GM10266 (cell line): ENCODE measurements at regions not wholly inside any gene's neighbourhood (a gene's known extent, or its start where the extent isn't known, plus 50 kb on each side); places are given as distances from the start of the nearest gene placed in this dataset.

Source experiments
- DNase-seq: peaks from one replicate; pipeline ENCODE4 v3.0.0; 2012; ENCODE audit errors: extremely low spot score
- TF ChIP-seq, protein P1 (sequence below): IDR thresholded peaks from 2 replicates; pipeline ENCODE4 v1.5.1; 2012; ENCODE audit warnings: mild to moderate bottlenecking, low read depth; ENCODE audit not compliant: control insufficient read depth, insufficient read depth; ENCODE audit errors: missing control alignments

DNA sequence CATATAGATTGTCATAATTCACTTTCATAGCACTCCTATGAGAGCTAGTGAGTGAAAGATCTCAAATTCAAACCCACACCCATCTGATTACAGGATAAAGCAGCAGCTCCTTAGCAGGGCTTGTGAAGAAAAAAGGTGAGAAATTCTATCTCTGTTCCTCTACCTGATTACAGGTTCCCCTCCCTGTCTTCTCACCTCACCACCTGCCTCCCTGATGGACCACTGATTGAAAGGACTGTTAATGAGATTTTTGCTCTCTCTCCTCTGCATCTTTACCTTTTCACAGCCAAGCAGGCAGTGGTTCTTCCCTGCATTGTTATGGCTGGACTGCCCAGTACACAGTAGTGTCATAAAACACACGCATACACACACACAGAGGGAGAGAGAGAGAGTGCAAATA, 228.5 kb downstream of the MTERF1 start:
- TF ChIP-seq, protein P1, sequence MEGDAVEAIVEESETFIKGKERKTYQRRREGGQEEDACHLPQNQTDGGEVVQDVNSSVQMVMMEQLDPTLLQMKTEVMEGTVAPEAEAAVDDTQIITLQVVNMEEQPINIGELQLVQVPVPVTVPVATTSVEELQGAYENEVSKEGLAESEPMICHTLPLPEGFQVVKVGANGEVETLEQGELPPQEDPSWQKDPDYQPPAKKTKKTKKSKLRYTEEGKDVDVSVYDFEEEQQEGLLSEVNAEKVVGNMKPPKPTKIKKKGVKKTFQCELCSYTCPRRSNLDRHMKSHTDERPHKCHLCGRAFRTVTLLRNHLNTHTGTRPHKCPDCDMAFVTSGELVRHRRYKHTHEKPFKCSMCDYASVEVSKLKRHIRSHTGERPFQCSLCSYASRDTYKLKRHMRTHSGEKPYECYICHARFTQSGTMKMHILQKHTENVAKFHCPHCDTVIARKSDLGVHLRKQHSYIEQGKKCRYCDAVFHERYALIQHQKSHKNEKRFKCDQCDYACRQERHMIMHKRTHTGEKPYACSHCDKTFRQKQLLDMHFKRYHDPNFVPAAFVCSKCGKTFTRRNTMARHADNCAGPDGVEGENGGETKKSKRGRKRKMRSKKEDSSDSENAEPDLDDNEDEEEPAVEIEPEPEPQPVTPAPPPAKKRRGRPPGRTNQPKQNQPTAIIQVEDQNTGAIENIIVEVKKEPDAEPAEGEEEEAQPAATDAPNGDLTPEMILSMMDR, result no peak
- no peak for DNase-seq

DNA sequence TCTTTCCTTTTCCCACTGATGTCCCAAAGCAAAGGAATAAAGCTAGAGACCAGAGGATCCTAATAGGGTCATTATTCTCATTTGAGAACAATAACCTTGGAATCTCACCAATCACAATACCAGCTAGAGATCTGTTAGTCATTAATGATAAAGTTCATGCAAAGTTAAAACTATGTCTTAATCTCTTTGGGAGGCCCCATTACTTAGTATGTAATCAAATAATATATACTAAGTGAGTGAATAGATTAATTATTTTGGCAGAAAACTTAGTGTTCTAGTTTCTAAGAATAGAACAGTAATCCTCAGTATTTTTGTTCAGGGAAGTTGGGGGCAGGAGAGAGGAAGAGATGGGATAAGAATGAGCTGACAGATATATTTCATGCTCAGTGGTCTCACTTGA, 227.2 kb downstream of the MTERF1 start:
- DNase-seq, result no peak

DNA sequence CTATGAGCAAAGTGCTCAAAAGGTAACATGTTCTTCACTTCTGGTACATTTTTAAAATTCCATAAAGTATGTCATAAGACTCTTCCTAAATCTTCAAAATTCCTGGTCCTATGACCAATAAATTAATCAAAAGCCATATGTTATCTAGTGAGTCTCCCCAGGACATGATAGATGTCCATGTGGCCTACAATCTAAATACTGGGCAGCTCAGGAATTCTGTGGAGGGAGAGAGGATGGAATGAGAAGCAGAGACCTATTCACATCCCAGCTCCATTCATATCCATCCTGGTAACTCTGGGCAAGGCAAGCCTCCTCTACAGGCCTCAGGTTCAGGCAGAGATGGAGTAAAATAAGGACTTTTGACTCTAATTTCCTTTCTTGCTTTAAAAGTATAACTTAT, 224.8 kb downstream of the MTERF1 start:
- TF ChIP-seq, protein P1, result no peak
- no peak for DNase-seq

More for the DNA sequence above, 227.2 kb downstream of the MTERF1 start:
- TF ChIP-seq, protein P1, result no peak

DNA sequence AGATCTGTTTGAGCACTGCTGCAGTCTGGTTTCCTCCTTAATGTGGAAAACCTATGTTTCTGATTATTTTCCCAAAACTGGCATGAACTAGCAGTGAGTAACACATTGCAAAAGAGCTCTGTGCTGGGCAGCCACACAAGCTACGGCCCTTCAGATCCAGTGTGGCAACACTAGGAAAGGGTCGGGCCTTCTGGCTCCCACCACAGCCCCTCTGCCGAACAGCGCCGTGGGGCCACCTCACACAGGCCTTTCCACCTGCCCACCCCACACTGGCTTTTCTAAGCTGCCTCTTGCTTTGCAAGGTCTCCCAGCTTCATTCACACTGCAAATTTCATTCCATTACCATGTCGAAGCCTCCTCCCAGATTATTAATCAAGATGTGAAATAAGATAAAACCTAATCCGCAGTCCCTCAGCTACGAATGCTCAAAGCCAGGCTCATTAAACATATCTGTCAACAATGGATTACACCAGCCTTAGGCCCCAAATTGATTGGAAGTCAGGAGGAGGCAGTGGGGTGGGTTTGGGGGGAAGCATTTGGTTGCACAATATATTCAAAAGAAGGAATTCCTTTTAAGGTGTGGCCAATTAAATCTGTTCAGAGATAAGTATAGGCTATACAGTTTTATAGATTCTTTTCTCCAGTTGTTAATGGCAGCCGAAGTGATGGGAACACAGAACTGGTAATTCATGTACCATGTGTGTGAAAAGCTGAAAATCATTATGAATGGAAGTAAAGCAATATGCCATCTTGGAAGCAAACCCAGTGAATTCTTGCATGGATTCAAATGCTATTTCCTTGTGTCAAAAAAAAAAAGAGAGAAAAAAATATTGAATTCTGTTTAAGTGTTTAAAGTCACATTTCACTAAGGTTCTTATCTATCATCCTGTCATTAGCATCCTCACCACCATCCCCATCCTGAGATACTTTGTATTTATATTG, 223.7 kb downstream of the MTERF1 start:
- TF ChIP-seq, protein P1, result no peak
- DNase-seq, result no peak

DNA sequence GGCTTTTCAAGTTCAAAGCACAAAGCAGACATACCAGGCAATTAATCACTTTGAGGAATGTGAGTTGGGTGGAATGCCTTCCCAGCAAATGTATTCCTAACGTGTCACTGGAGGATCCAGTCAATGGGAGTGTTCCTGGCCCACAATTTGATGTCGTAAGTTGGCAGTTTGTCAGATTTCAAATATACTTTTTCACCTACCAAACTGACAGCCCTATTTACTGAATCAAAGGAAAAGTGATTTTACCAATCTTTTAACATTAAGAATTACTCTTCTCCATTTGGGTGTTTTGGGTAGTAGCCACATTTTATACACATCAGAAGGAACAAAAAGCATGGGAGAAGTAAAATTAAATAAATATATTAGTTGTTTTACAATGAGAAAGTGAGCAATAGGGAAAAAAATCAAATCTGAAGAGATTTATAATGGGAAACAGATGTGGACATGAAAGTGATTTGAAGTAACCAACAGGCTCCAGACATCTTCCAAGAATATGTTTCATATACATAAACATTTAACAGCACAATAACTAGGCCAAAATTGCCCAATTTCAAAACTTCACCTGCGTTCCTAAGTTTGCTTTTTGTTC, 222.9 kb downstream of the MTERF1 start:
- no peak for DNase-seq
- TF ChIP-seq, protein P1, result no peak

DNA sequence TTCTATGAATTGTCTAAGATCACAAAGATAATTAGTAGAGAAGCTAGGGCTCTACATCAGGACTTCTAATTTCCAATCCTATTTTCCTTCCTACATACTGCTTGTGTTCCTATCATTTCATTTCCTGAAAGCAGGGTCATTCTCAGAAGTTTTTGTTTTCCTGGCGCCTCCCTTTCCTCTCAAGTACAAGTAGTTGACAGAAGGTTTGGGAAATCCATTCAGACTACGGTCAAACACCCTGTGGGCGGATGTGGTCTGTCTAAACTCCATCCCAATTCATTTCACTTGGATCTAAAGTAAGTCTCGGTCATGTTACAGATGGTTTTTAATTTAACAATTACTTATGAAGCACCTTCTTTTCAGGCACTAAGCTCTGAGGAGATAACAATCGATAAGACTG, 221.4 kb downstream of the MTERF1 start:
- DNase-seq, result no peak
- TF ChIP-seq, protein P1, result no peak

DNA sequence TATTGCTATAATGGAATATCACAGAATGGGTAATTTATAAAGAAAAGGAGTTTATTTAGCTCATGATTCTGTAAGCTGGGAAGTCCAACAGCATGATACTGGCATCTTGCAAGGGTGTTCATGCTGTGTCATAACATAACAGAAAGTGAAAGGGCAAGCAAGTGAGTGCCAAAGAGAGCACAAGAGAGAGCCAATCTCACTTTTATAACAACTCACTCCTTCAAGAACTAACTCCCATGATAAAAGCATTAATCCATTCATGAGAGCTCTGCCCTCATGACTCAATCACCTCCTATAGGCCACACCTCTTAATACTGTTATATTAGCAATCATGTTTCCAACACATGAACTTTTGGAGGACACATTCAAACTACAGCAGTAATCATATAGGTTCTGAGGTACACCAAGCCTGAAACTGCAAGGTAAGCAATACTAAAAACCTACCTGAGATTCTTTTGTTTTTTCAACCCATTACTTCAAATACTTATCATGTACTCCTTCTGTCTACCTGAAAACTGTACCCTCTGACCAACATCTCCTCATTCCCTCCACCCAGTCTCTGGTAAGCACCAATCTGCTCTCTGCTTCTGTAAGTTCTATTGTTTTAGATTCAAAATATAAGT, 219.7 kb downstream of the MTERF1 start:
- TF ChIP-seq, protein P1, result no peak
- DNase-seq, result no peak
